ENCODE measurements at regions not wholly inside any gene's neighbourhood (a gene's known extent, or its start where the extent isn't known, plus 50 kb on each side); places are given as distances from the start of the nearest gene placed in this dataset.
"Not testable (repeated sequence)": the region's sequence is repeated elsewhere in the genome, so short reads cannot be mapped to it uniquely, and the experiment has no call there.

GRCh38 chr15:87527416-87527815 lies 729.1 kb downstream of the NTRK3 start:
- no peak for DNase-seq

- DNase-seq: no peak
Measured at GRCh38 chr15:87523516-87523915, 733.0 kb downstream of the NTRK3 start.

DNA sequence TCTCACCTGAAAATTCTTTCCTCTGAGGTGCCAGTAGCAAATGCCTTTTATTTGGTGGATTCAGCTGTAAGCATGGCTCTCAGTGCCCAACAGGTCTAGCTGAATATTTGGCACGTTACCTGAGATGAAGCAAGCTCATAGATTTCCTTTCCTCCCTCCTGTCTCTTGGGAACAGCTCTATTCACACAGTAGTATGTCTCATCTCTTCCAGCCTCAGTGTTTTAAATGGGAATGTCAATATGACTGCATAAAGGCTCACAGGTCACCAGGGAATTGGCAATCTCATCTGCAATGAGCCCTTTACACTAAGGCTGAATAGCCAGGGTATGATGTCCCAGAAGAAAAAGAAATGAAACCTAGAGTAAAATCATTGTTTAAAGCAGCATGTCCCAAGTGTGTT lies 733.5 kb downstream of the NTRK3 start:
- DNase-seq: no peak

GRCh38 chr15:87518957-87519356 lies 737.6 kb downstream of the NTRK3 start:
- no peak for DNase-seq

GRCh38 chr15:87508086-87508485 lies 748.5 kb downstream of the NTRK3 start:
- no peak for DNase-seq

DNA sequence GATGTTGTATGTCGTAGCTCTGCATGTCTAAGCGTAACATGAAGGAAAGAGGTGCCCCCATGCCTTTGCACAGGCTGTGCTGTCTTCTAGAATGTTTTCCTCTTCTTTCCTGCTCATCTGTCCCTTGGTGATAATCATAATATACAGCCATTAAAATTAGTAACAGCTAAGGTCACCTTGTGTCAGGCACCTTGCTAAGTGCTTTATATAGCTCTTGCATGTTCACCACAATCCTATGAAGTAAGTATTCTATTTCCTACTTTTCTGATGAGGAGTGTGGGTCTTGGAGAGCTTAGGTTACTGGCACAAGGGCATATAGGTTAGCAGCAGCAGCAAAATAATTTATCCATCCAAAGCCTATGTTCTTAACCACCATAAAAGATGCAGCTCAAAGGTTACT lies 754.4 kb downstream of the NTRK3 start:
- DNase-seq: no peak

DNA sequence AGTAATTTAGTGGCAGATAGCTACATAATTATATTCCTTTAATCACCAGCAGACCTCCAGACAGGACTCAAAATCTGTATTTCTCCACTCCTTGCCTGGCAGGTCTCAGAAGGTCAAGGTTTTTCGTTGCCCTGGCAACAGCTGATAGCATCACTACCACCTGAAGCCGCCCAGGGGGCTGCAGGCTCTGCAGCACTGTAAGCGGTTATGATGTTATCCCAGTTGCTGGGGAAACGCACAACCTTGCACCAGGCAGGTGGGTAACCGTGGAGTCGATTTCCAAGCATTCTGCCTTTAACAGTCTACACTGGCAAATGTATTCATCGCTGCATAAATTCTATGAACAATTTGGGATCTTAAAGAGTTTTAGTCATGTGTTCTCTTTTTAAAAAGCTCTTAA lies 756.3 kb downstream of the NTRK3 start:
- DNase-seq: no peak

GRCh38 chr15:87498560-87498959 lies 758.0 kb downstream of the NTRK3 start:
- DNase-seq: no peak

DNA sequence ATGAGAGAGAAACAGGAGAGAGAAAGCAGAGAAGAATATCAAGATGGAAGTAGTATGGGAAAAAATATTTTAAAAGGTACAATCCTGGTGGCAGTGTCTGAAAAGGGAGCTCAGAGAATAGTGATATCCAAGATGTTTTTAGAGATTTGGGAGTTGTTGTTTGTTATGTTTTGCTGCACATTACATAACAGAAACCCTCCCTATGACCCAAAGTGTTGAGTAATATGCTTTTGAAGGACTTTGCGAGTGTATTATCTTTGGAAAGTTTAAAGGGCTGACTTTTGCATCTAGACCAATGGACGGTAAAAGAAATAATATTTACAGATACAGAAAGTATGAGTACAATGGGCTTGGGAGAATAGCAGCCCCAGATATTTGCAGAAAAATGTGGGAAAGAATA lies 759.7 kb downstream of the NTRK3 start:
- DNase-seq: no peak

GRCh38 chr15:87496109-87496508 lies 760.4 kb downstream of the NTRK3 start:
- no peak for DNase-seq

GRCh38 chr15:87493803-87494202 lies 762.7 kb downstream of the NTRK3 start:
- DNase-seq: no peak

- DNase-seq: no peak
Measured at GRCh38 chr15:87492321-87492720, 764.2 kb downstream of the NTRK3 start.

DNA sequence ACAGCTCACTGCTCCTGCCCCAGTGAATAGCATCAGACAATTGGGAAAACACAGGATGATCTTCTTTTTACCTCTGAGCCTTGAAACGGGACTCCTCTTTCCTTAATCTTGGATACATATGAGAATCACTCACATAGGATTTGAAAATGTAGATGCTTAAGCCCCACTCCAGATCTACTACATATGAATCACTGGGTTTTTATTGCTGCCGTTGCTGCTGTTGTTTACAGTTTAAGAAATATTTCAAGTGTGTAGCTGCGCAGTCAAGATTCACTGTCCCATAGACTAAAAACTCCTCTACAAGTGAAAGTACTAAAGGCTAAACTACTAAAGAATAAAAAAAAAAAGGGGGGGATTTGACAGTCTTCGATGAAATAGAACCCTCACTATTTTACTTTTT lies 765.9 kb downstream of the NTRK3 start:
- no peak for DNase-seq

GRCh38 chr15:87489902-87490665 lies 766.5 kb downstream of the NTRK3 start:
- no peak for DNase-seq

DNA sequence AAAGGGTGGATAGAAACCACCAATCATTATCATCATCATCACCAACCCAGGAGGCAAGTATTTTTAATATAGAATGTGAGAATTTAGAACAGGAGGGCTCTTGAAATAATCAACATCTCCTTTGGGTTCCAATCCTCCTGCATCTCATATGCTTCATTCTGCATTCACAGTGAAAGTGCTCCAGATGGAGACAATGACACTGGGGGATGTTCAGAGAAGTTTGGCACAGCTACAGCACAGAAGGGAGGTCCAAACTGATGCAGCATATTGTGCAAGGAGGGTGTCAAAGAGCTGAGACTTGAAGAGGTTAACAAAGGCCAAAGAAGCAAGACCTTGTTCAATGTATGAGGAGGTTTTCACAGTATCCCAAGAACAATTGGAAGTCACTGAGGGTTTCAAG lies 767.1 kb downstream of the NTRK3 start:
- no peak for DNase-seq

DNA sequence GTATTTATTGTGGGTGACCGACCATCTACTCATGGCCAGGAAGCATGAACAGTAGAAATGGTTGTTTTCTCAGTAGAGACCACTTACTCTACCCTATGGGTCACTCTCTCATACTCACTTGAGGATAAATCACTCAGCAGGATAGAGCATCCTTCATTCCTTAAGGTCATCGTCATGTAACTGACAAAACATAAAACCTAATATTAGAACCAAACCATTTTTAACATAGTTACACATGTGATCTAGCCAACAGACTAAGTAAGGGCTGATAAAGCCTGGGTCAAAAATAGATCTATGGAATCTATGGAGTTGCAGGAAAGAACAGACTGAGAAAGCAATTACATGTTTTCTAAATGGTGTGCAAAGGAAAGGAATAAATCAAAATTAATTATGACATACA lies 769.1 kb downstream of the NTRK3 start:
- DNase-seq: no peak

DNA sequence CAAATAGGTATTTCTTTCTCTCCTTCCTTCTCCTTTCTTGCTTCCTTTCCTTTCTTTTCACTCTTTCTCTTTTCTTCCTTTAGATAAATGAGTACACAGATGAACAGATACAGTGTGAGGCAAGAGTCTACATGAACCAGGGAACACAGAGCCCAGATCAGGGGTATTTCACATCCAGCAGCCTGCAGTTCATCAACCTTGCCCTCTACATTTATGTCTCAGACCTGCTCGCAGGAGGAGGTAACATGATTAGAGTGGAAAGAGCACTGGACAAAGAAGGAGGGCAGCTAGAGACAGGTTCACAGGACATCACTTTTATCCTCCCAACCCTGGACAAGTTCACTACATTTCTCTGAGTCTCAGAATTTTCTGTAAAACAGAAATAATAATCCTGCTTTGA lies 773.1 kb downstream of the NTRK3 start:
- no peak for DNase-seq

GRCh38 chr15:87481126-87481525 lies 775.4 kb downstream of the NTRK3 start:
- DNase-seq: no peak

GRCh38 chr15:87478687-87479072 lies 777.9 kb downstream of the NTRK3 start:
- DNase-seq: no peak

DNA sequence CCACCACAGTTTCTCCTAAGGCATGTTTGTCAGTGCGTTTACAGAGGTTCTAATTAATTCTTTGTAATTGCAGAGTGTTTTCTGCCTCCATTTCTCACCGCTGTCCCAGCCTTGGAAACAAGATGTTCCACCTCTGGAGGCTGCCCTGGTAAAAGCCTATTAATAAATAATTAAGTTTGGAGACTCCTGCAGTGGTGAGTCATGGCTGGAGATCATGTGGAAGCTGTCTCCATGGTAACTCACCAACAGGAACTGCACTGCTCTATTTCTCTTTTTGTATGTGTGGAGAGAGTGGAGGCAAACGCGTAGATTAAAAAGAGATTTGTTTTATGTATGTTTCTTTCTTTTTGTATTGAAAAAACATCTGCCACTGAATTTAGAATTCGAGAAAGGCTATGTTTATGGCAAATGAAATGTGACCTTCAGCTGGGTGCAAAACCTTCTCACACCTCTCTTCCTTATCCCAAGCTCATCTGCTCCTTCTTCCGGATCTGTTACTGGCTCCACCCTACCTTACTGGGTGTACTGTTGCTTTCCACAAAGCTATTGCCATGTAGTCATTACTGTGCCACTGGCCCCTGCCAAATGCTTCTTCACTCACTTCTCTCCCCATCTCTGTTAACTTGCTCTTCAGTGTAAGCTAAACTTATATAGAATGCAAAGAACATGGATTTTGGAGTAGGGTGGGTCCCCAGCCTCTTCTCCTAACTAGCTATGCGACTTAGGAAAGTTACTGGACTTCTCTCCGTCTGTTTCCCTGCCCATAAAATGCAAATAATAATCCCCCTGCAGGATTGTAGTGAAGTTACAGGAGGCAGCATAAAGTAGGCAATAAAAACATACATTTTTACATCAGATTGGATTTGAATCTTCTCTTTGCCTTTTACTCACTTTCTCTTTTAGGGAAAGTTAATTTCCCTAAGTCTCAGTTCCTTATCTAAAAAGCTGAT lies 778.5 kb downstream of the NTRK3 start:
- DNase-seq: peak; percentile 25

DNA sequence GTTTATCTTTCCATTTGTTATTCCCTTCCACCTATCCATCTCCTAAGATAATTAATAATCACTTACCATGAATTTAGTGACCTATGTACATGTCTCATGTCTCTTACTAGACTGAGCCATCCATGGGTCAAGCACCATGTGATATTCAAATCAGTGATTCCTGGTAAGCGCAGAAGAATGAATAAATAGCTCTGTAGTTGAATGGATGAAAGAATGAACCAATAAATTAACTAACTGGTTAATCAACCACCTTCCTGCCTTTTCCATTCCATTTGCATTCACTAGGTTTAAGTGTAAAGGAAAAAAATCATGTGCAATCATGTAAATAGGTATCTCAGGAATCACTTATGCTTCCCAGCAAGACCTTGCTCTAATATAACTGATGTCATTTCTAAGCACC lies 779.5 kb downstream of the NTRK3 start:
- no peak for DNase-seq

DNA sequence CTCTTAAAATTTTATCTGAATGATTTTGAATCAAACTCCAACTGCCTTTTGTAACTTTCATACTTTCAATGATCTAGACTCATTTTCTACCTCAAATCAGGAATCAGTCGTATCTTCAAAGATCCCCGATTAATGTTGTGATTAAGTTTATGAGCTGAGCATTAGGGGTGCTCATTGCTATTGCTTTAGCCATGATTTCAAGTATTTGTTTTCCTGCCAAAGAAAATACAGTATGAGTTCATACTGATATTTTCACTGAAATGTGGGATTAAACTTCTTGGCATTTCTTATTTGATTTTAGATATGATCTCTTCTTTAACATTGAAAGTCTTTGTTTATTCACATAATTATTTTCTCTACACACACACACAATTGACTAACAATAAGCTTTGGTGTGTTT lies 785.6 kb downstream of the NTRK3 start:
- DNase-seq: no peak

GRCh38 chr15:87463956-87464355 lies 792.6 kb downstream of the NTRK3 start:
- not testable (repeated sequence) for DNase-seq

DNA sequence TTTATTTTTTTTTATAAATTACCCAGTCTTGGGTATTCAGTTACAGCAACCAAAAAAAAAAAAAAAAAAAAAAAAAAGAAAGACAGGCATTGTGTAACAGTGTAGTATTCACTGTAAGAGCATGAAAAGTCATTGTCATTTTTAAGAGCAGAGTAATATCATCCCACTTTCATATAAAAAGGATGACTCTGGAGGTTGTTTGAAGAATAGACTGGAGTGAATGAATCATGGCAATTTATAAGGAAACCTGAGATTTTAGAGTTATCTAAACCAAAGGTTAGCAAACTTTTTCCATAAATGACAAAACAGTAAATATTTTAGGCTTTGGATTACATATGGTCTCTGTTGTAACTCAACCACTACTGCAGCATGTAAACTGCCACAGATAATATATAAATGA lies 794.9 kb downstream of the NTRK3 start:
- no peak for DNase-seq

Data from hematopoietic multipotent progenitor cell treated with erythropoietin and hydrocortisone succinate and interleukin-3 and kit ligand, for 4 days (in vitro differentiated cells).